ENCODE measurements at regions not wholly inside any gene's neighbourhood (a gene's known extent, or its start where the extent isn't known, plus 50 kb on each side); places are given as distances from the start of the nearest gene placed in this dataset.
"Not testable (repeated sequence)": the region's sequence is repeated elsewhere in the genome, so short reads cannot be mapped to it uniquely, and the experiment has no call there.

DNA sequence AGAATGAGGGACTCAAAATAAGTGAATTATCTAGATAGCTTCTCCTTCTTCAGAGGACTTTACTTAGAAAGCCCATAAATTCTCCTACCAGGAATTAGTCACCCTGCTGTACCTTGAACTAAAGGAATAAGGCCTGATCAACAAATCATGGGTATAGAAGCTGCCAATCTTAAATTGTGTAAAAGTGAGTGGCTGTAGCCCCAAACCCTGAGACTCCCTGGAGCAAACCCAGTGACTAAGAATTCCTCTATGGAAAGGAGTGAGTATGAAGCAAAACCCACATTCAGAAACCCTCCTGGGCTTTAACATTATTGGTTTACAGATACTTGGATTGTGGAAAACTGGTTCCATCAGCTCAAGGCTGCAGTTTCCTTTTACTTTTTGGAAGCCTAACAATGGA lies 285.8 kb upstream of the TBX18 start:
- Histone ChIP-seq H3K9me3 (no peaks in the 10 kb centered on the region), H3K4me1 (no peaks in the 10 kb centered on the region), H3K36me3 (ENCODE audit: control insufficient read depth, insufficient read depth, low read length) (no peaks in the 10 kb centered on the region), H3K4me3 (ENCODE audit: low read depth, low read length) (no peak overlapping the region), H3K27me3 (replicated peaks; ENCODE audit: control insufficient read depth, insufficient read depth, low read length) (no peaks in the 10 kb centered on the region)
- H3K27ac Mint-ChIP-seq (ENCODE audit: unreplicated experiment) = no peak overlapping the region
- no TSS peak for BruUV-seq (replicated peaks)
- intact Hi-C loops (cut with micrococcal nuclease; ENCODE audit: unreplicated experiment) = no loop called here
- H3K9me3 Mint-ChIP-seq (ENCODE audit: unreplicated experiment) = no peaks in the 10 kb centered on the region
- ChIA-PET POLR2A (no interaction called here), CTCF (no interaction called here)
- no peaks in the 10 kb centered on the region for H3K4me1 Mint-ChIP-seq (ENCODE audit: low read depth, unreplicated experiment)
- no peak overlapping the region for H3K4me3 Mint-ChIP-seq (ENCODE audit: unreplicated experiment)
- H3K36me3 Mint-ChIP-seq (ENCODE audit: insufficient read depth, unreplicated experiment) = no peaks in the 10 kb centered on the region
- no peak for DNase-seq
- peaks cover 4% of the 10 kb centered on the region for H3K27me3 Mint-ChIP-seq (ENCODE audit: insufficient read depth, unreplicated experiment)
- TF ChIP-seq, protein P1, sequence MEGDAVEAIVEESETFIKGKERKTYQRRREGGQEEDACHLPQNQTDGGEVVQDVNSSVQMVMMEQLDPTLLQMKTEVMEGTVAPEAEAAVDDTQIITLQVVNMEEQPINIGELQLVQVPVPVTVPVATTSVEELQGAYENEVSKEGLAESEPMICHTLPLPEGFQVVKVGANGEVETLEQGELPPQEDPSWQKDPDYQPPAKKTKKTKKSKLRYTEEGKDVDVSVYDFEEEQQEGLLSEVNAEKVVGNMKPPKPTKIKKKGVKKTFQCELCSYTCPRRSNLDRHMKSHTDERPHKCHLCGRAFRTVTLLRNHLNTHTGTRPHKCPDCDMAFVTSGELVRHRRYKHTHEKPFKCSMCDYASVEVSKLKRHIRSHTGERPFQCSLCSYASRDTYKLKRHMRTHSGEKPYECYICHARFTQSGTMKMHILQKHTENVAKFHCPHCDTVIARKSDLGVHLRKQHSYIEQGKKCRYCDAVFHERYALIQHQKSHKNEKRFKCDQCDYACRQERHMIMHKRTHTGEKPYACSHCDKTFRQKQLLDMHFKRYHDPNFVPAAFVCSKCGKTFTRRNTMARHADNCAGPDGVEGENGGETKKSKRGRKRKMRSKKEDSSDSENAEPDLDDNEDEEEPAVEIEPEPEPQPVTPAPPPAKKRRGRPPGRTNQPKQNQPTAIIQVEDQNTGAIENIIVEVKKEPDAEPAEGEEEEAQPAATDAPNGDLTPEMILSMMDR (IDR thresholded peaks at IDR 0.05; ENCODE audit: insufficient read depth in 1 of 2, low read depth in 1 of 2, low read length in 1 of 2, severe bottlenecking in 1 of 2, unreplicated experiment in 1 of 2) = no peak

DNA sequence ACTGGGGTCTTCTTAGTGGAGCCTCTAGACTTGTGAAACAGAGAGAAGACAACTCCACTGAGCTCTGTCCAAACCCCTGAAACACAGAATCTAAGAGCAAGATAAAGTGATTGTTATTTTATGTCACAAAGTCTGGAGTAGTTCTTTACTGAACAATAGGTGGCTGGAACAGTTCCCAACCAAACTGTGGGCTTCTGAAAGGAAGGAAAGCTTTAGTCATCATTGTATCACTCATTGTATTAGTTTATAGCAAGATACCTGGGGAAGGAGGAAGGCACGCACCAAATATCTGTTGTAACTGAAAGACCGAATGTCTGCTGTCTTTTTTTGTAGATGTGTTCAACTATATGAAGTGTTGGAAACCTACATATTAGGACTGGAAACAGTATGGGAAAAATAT lies 284.9 kb upstream of the TBX18 start:
- Mint-ChIP-seq H3K4me1 (ENCODE audit: low read depth, unreplicated experiment) (no peaks in the 10 kb centered on the region), H3K9me3 (ENCODE audit: unreplicated experiment) (no peaks in the 10 kb centered on the region), H3K27me3 (ENCODE audit: insufficient read depth, unreplicated experiment) (peaks cover 4% of the 10 kb centered on the region), H3K4me3 (ENCODE audit: unreplicated experiment) (no peak overlapping the region), H3K27ac (ENCODE audit: unreplicated experiment) (no peak overlapping the region), H3K36me3 (ENCODE audit: insufficient read depth, unreplicated experiment) (no peaks in the 10 kb centered on the region)
- no peaks in the 10 kb centered on the region for H3K36me3 ChIP-seq (ENCODE audit: control insufficient read depth, insufficient read depth, low read length)
- intact Hi-C loops (cut with micrococcal nuclease; ENCODE audit: unreplicated experiment) = no loop called here
- H3K27me3 ChIP-seq (replicated peaks; ENCODE audit: control insufficient read depth, insufficient read depth, low read length) = no peaks in the 10 kb centered on the region
- H3K4me1 ChIP-seq = no peaks in the 10 kb centered on the region
- TF ChIP-seq, protein P1 (IDR thresholded peaks at IDR 0.05; ENCODE audit: insufficient read depth in 1 of 2, low read depth in 1 of 2, low read length in 1 of 2, severe bottlenecking in 1 of 2, unreplicated experiment in 1 of 2) = no peak
- no TSS peak for BruUV-seq (replicated peaks)
- no peak for DNase-seq
- CTCF ChIA-PET = no interaction called here
- POLR2A ChIA-PET = no interaction called here
- H3K4me3 ChIP-seq (ENCODE audit: low read depth, low read length) = no peak overlapping the region
- no peaks in the 10 kb centered on the region for H3K9me3 ChIP-seq

DNA sequence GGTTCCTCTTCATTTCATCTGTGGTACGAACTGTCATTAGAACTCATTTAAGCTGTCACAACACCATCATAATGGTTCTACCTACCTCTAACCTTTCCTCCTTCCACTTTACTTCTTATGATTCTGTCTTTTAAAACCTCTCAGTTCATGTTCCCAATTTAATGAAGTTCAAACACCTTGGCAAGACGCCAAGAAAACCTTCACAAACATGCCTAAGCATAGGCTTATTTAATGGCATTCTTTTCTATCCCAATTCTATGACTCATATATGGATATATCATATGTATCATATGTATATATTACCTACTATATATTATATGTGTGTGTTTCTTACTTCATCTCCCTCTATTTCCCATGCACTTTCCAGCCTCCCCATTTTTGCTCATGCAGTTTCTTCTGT lies 283.4 kb upstream of the TBX18 start:
- no peak overlapping the region for H3K27ac Mint-ChIP-seq (ENCODE audit: unreplicated experiment)
- TF ChIP-seq, protein P1 (IDR thresholded peaks at IDR 0.05; ENCODE audit: insufficient read depth in 1 of 2, low read depth in 1 of 2, low read length in 1 of 2, severe bottlenecking in 1 of 2, unreplicated experiment in 1 of 2) = no peak
- H3K4me1 Mint-ChIP-seq (ENCODE audit: low read depth, unreplicated experiment) = no peaks in the 10 kb centered on the region
- Histone ChIP-seq H3K27me3 (replicated peaks; ENCODE audit: control insufficient read depth, insufficient read depth, low read length) (no peaks in the 10 kb centered on the region), H3K36me3 (ENCODE audit: control insufficient read depth, insufficient read depth, low read length) (no peaks in the 10 kb centered on the region), H3K4me3 (ENCODE audit: low read depth, low read length) (no peak overlapping the region), H3K9me3 (no peaks in the 10 kb centered on the region), H3K4me1 (no peaks in the 10 kb centered on the region)
- no peak overlapping the region for H3K4me3 Mint-ChIP-seq (ENCODE audit: unreplicated experiment)
- intact Hi-C loops (cut with micrococcal nuclease; ENCODE audit: unreplicated experiment) = no loop called here
- DNase-seq = no peak
- no peaks in the 10 kb centered on the region for H3K9me3 Mint-ChIP-seq (ENCODE audit: unreplicated experiment)
- no peaks in the 10 kb centered on the region for H3K36me3 Mint-ChIP-seq (ENCODE audit: insufficient read depth, unreplicated experiment)
- BruUV-seq (replicated peaks) = no TSS peak
- ChIA-PET CTCF (no interaction called here), POLR2A (no interaction called here)
- peaks cover 4% of the 10 kb centered on the region for H3K27me3 Mint-ChIP-seq (ENCODE audit: insufficient read depth, unreplicated experiment)

DNA sequence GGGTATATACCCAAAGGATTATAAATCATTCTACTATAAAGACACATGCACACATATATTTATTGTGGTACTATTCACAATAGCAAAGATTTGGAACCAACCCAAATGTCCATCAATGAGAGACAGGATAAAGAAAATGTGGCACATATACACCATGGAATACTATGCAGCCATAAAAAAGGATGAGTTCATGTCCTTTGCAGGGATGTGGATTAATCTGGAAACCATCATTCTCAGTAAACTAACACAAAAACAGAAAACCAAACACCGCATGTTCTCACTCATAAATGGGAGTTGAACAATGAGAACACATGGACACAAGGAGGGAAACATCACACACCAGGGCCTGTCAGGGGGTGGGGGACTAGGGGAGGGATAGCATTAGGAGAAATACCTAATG lies 281.4 kb upstream of the TBX18 start:
- intact Hi-C loops (cut with micrococcal nuclease; ENCODE audit: unreplicated experiment); H3K27me3 Mint-ChIP-seq (ENCODE audit: insufficient read depth, unreplicated experiment); H3K4me1 Mint-ChIP-seq (ENCODE audit: low read depth, unreplicated experiment); H3K9me3 Mint-ChIP-seq (ENCODE audit: unreplicated experiment); H3K4me3 ChIP-seq (ENCODE audit: low read depth, low read length); BruUV-seq (replicated peaks); DNase-seq; H3K27ac Mint-ChIP-seq (ENCODE audit: unreplicated experiment); POLR2A ChIA-PET; H3K4me3 Mint-ChIP-seq (ENCODE audit: unreplicated experiment); H3K36me3 Mint-ChIP-seq (ENCODE audit: insufficient read depth, unreplicated experiment); H3K4me1 ChIP-seq; H3K27me3 ChIP-seq (replicated peaks; ENCODE audit: control insufficient read depth, insufficient read depth, low read length); H3K36me3 ChIP-seq (ENCODE audit: control insufficient read depth, insufficient read depth, low read length); H3K9me3 ChIP-seq; CTCF ChIA-PET: not testable (repeated sequence)
